ENCODE measurements at regions not wholly inside any gene's neighbourhood (a gene's known extent, or its start where the extent isn't known, plus 50 kb on each side); places are given as distances from the start of the nearest gene placed in this dataset.

- TF ChIP-seq POLR2A (IDR thresholded peaks at IDR 0.05): no peak
- TF ChIP-seq CTCF (IDR thresholded peaks at IDR 0.05): no peak
- TF ChIP-seq EP300 (IDR thresholded peaks at IDR 0.05; ENCODE audit: low read depth): no peak
These were observed 645.2 kb upstream of the COX7C start for GRCh38 chr5:85972539-85972938.

All from transverse colon (tissue), 3 donors.